Right renal cortex interstitium (tissue), 3 donors: ENCODE measurements at regions not wholly inside any gene's neighbourhood (a gene's known extent, or its start where the extent isn't known, plus 50 kb on each side); places are given as distances from the start of the nearest gene placed in this dataset.

Experiments
- DNase-seq, 3 donors: peaks; one replicate each; pipeline ENCODE4 v3.0.0-alpha.2; 2013; ENCODE audit warnings: low read depth in 3 of 3, low spot score in 2 of 3

- DNase-seq: no peak
Measured at GRCh38 chr2:56508662-56509061, 324.9 kb downstream of the CCDC85A start.

GRCh38 chr2:56510610-56511009 is 326.8 kb downstream of the CCDC85A start:
- DNase-seq: no peak

- DNase-seq: no peak
Measured at GRCh38 chr2:56515399-56515798, 331.6 kb downstream of the CCDC85A start.

GRCh38 chr2:56519806-56520205 is 336.0 kb downstream of the CCDC85A start:
- DNase-seq: no peak

- no peak for DNase-seq
Measured at GRCh38 chr2:56522605-56523089, 338.9 kb downstream of the CCDC85A start.

GRCh38 chr2:56523816-56524215 is 340.0 kb downstream of the CCDC85A start:
- no peak for DNase-seq

- DNase-seq: no peak
Measured at GRCh38 chr2:56531668-56532420, 348.1 kb downstream of the CCDC85A start.

GRCh38 chr2:56534321-56534720 is 350.5 kb downstream of the CCDC85A start:
- DNase-seq: no peak

- no peak for DNase-seq
Measured at GRCh38 chr2:56537756-56538155, 354.0 kb downstream of the CCDC85A start.

GRCh38 chr2:56539618-56540017 is 355.8 kb downstream of the CCDC85A start:
- no peak for DNase-seq

GRCh38 chr2:56540467-56540866 is 356.7 kb downstream of the CCDC85A start:
- DNase-seq: no peak

- DNase-seq: no peak
Measured at GRCh38 chr2:56540916-56541315, 357.1 kb downstream of the CCDC85A start.

GRCh38 chr2:56542213-56542612 is 358.4 kb downstream of the CCDC85A start:
- no peak for DNase-seq

- no peak for DNase-seq
Measured at GRCh38 chr2:56565143-56565542, 381.4 kb downstream of the CCDC85A start.

GRCh38 chr2:56571074-56571473 is 387.3 kb downstream of the CCDC85A start:
- no peak for DNase-seq

GRCh38 chr2:56576001-56576400 is 392.2 kb downstream of the CCDC85A start:
- DNase-seq: no peak

GRCh38 chr2:56580242-56580641 is 396.5 kb downstream of the CCDC85A start:
- no peak for DNase-seq

- no peak for DNase-seq
Measured at GRCh38 chr2:56582570-56582969, 398.8 kb downstream of the CCDC85A start.

GRCh38 chr2:56583796-56584315 is 400.1 kb downstream of the CCDC85A start:
- DNase-seq: no peak

- DNase-seq: no peak
Measured at GRCh38 chr2:56587456-56587855, 403.7 kb downstream of the CCDC85A start.

- no peak for DNase-seq
Measured at GRCh38 chr2:56589194-56589593, 405.4 kb downstream of the CCDC85A start.

GRCh38 chr2:56589835-56590234 is 406.0 kb downstream of the CCDC85A start:
- DNase-seq: no peak

GRCh38 chr2:56590611-56591010 is 406.8 kb downstream of the CCDC85A start:
- no peak for DNase-seq
